PFSK-1 (cell line): ENCODE measurements at regions not wholly inside any gene's neighbourhood (a gene's known extent, or its start where the extent isn't known, plus 50 kb on each side); places are given as distances from the start of the nearest gene placed in this dataset.

ENCODE experiments used
- FOXP2 ChIP-seq: optimal IDR thresholded peaks from 2 replicates; pipeline ENCODE3; 2011; ENCODE audit warnings: borderline replicate concordance, control low read depth, inconsistent platforms; ENCODE audit not compliant: insufficient read depth; ENCODE audit errors: extremely low read length, extremely low read depth
- POLR2AphosphoS5 ChIP-seq: IDR thresholded peaks from 2 replicates; pipeline ENCODE4 v1.6.1; 2012; ENCODE audit warnings: low read depth, mild to moderate bottlenecking, control low read depth, low read length, moderate library complexity
- REST ChIP-seq, 2 experiments: IDR thresholded peaks; 2 replicates each; pipeline versions ENCODE4 v1.6.1 to v1.8.0; 2011 to 2012; ENCODE audit warnings: low read depth in 2 of 2, low read length in 2 of 2, control low read depth in 1 of 2, inconsistent platforms in 1 of 2, mild to moderate bottlenecking in 1 of 2, moderate library complexity in 1 of 2; ENCODE audit not compliant: insufficient read depth in 1 of 2
- SIN3A ChIP-seq: IDR thresholded peaks from 2 replicates; pipeline ENCODE4 v1.6.1; 2012; ENCODE audit warnings: mild to moderate bottlenecking, low read length, moderate library complexity, borderline replicate concordance; ENCODE audit not compliant: insufficient read depth
- TAF1 ChIP-seq: IDR thresholded peaks from 2 replicates; pipeline ENCODE4 v1.6.1; 2012; ENCODE audit warnings: low read length, control low read depth, borderline replicate concordance; ENCODE audit not compliant: insufficient read depth

GRCh38 chr1:70892930-70893329, 154.7 kb downstream of the PTGER3 start:
- TF ChIP-seq FOXP2 (no peak), REST (IDR thresholded peaks at IDR 0.05; ENCODE audit: insufficient read depth in 1 of 2, low read depth in 2 of 2, low read length in 2 of 2) (no peak), SIN3A (no peak), POLR2AphosphoS5 (no peak), TAF1 (no peak)
